Stomach smooth muscle (tissue), 2 donors: ENCODE measurements at regions not wholly inside any gene's neighbourhood (a gene's known extent, or its start where the extent isn't known, plus 50 kb on each side); places are given as distances from the start of the nearest gene placed in this dataset.
"Not testable (repeated sequence)": the region's sequence is repeated elsewhere in the genome, so short reads cannot be mapped to it uniquely, and the experiment has no call there.

Experiments
- H3K27ac ChIP-seq: one replicate; pipeline ENCODE4 v1.7.0; 2013; ENCODE audit warnings: mild to moderate bottlenecking, low read length, inconsistent platforms
- H3K27me3 ChIP-seq, 2 donors: one replicate each; pipeline ENCODE4 v1.7.0; 2013; ENCODE audit warnings: low read length in 2 of 2; ENCODE audit not compliant: insufficient read depth in 2 of 2, control insufficient read depth in 1 of 2
- H3K36me3 ChIP-seq, 2 donors: one replicate each; pipeline ENCODE4 v1.7.0; 2013; ENCODE audit warnings: low read length in 2 of 2; ENCODE audit not compliant: control insufficient read depth in 2 of 2, insufficient read depth in 2 of 2
- H3K4me1 ChIP-seq: one replicate; pipeline ENCODE4 v1.7.0; 2013; ENCODE audit warnings: low read length; ENCODE audit not compliant: control insufficient read depth, insufficient read depth
- H3K4me3 ChIP-seq, 2 donors: one replicate each; pipeline ENCODE4 v1.7.0; 2013; ENCODE audit warnings: low read length in 2 of 2
- H3K9ac ChIP-seq, 2 donors: one replicate each; pipeline ENCODE4 v1.7.0; 2013; ENCODE audit warnings: low read length in 2 of 2, mild to moderate bottlenecking in 1 of 2
- H3K9me3 ChIP-seq, 2 donors: one replicate each; pipeline ENCODE4 v1.7.0; 2013; ENCODE audit warnings: low read length in 2 of 2; ENCODE audit not compliant: control insufficient read depth in 2 of 2
- donor health status: healthy.
- donor health status: Pancreatic carcinoma.

DNA sequence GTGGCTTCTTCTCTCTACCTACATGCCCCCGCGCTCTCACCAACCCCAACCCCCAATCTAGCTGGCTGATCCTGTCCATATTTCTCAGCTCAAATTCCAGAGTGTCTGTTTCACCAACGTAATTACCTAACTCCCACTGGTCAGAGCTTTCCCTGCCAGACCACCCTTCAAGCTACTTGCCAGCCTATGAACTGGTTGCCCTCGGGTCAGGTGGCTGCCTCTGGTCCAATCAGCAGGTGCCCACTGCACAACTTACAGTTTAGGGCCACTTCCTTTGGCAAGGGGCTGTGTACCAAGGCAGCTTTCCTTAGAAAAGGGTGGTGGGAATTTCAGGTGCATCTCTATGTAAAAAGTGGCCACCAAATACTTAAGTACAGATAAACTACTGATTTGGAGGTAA, 92.2 kb upstream of the SLC30A5 start:
- Histone ChIP-seq H3K4me3 (no peak overlapping the region), H3K9me3 (no peaks in the 10 kb centered on the region), H3K27me3 (peaks cover 0 to 4% of the 10 kb centered on the region in 2 donors), H3K9ac (no peak overlapping the region), H3K4me1 (no peaks in the 10 kb centered on the region), H3K36me3 (no peaks in the 10 kb centered on the region), H3K27ac (no peak overlapping the region)

DNA sequence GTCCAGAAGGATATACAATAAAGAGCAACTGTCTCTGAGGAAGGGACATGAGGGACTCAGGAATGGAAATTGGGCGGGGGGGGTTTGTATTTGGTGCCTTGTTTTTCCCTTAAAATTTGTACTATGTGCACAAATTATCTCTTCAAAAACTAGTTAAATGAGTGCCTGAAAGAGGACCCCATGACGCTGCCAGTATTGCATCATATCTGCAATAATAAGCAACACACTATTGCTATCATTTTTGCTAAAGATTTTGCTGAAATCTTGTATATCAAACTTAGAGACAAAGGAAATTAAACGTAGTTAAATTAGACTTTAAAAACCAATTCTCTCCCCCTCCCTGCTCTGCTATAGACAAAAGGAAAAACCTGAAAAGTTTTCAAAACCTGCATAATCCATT, 89.7 kb upstream of the SLC30A5 start:
- Histone ChIP-seq H3K27ac (no peak overlapping the region), H3K27me3 (peaks cover 0 to 4% of the 10 kb centered on the region in 2 donors), H3K4me3 (no peak overlapping the region), H3K9me3 (no peaks in the 10 kb centered on the region), H3K36me3 (no peaks in the 10 kb centered on the region), H3K9ac (no peak overlapping the region), H3K4me1 (no peaks in the 10 kb centered on the region)

- H3K9me3 ChIP-seq = no peaks in the 10 kb centered on the region
- H3K4me1 ChIP-seq = no peaks in the 10 kb centered on the region
- H3K36me3 ChIP-seq = no peaks in the 10 kb centered on the region
- H3K27ac ChIP-seq = no peak overlapping the region
- H3K9ac ChIP-seq = no peak overlapping the region
- peaks cover 0 to 4% of the 10 kb centered on the region in 2 donors for H3K27me3 ChIP-seq
- no peak overlapping the region for H3K4me3 ChIP-seq
These were observed 89.1 kb upstream of the SLC30A5 start for GRCh38 chr5:69004676-69005075.

DNA sequence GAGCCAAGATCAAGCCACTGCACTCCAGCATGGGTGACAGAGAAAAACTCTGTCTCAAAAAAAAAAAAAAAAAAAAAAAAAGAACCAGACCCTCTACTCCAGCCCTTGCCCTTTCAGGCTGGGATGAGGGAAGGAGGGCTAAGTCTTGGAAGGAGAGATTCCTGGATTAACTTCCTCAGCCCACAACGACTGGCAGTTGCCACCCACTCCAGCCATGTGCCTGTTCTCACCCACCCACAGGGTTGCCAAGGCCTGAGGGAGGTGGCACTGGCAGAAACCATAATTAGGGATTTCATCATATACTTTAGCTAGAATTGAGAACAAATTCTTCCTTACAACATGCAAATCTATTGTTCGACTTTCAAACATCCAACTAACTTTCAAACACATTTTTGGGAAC, 87.8 kb upstream of the SLC30A5 start:
- H3K4me3 ChIP-seq = no peak overlapping the region
- H3K27me3 ChIP-seq = peaks cover 0 to 4% of the 10 kb centered on the region in 2 donors
- H3K4me1 ChIP-seq = no peaks in the 10 kb centered on the region
- H3K9me3 ChIP-seq = no peaks in the 10 kb centered on the region
- no peak overlapping the region for H3K27ac ChIP-seq
- no peak overlapping the region for H3K9ac ChIP-seq
- H3K36me3 ChIP-seq = no peaks in the 10 kb centered on the region

GRCh38 chr5:69007163-69007562, 86.7 kb upstream of the SLC30A5 start:
- H3K9me3 ChIP-seq = no peaks in the 10 kb centered on the region
- no peak overlapping the region for H3K9ac ChIP-seq
- H3K4me3 ChIP-seq = no peak overlapping the region
- H3K36me3 ChIP-seq = no peaks in the 10 kb centered on the region
- no peak overlapping the region for H3K27ac ChIP-seq
- H3K27me3 ChIP-seq = peaks cover 0 to 4% of the 10 kb centered on the region in 2 donors
- no peaks in the 10 kb centered on the region for H3K4me1 ChIP-seq

- Histone ChIP-seq H3K9me3 (no peaks in the 10 kb centered on the region), H3K4me1 (no peaks in the 10 kb centered on the region), H3K36me3 (no peaks in the 10 kb centered on the region), H3K4me3 (no peak overlapping the region), H3K27ac (no peak overlapping the region), H3K27me3 (peaks cover 0 to 4% of the 10 kb centered on the region in 2 donors), H3K9ac (no peak overlapping the region)
These were observed 86.0 kb upstream of the SLC30A5 start for GRCh38 chr5:69007726-69008368.

GRCh38 chr5:69010476-69010875, 83.3 kb upstream of the SLC30A5 start:
- H3K36me3 ChIP-seq = no peaks in the 10 kb centered on the region
- H3K9ac ChIP-seq = no peak overlapping the region
- H3K4me3 ChIP-seq = no peak overlapping the region
- no peaks in the 10 kb centered on the region for H3K4me1 ChIP-seq
- no peak overlapping the region for H3K27ac ChIP-seq
- H3K27me3 ChIP-seq = peaks cover 0 to 1% of the 10 kb centered on the region in 2 donors
- H3K9me3 ChIP-seq = no peaks in the 10 kb centered on the region

DNA sequence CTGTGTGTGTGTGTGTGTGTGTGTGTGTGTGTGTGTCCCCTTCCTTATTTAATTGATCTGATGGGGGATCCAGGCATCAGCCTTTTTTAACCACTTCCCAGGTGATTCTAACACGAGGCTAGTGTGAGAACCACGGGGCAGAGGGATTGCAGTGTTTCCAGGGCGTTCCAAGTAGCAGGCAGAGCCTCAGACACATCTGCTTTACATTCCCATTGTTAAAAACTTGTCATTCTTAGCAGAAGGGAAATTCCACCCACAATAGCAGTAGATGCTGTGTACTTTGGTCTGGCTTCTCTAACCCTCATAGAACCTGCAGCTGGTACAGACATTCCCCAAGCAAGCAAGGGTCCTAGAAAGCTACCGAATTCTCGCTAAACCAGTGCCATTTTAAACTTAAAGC, 81.9 kb upstream of the SLC30A5 start:
- no peaks in the 10 kb centered on the region for H3K4me1 ChIP-seq
- H3K27me3 ChIP-seq = no peaks in the 10 kb centered on the region
- no peak overlapping the region for H3K9ac ChIP-seq
- H3K36me3 ChIP-seq = no peaks in the 10 kb centered on the region
- no peaks in the 10 kb centered on the region for H3K9me3 ChIP-seq
- H3K4me3 ChIP-seq = no peak overlapping the region
- H3K27ac ChIP-seq = no peak overlapping the region

- Histone ChIP-seq H3K4me1 (no peaks in the 10 kb centered on the region), H3K9ac (no peak overlapping the region), H3K27me3 (no peaks in the 10 kb centered on the region), H3K27ac (no peak overlapping the region), H3K9me3 (no peaks in the 10 kb centered on the region), H3K4me3 (no peak overlapping the region), H3K36me3 (no peaks in the 10 kb centered on the region)
These were observed 80.3 kb upstream of the SLC30A5 start for GRCh38 chr5:69013481-69013880.

DNA sequence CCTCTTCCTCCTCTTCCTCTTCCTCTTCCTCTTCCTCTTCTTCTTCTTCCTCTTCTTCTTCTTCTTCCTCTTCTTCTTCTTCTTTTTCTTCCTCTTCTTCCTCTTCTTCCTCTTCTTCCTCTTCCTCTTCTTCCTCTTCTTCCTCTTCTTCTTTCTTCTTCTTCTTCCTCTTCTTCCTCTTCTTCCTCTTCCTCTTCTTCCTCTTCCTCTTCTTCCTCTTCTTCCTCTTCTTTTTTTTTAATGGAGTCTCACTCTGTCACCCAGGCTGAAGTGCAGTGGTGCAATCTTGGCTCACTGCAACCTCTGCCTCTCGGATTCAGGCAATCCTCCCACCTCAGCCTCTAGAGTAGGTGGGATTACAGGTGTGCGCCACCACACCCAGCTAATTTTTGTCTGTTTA, 79.8 kb upstream of the SLC30A5 start:
- H3K4me3 ChIP-seq, H3K27ac ChIP-seq, H3K4me1 ChIP-seq: not testable (repeated sequence)

DNA sequence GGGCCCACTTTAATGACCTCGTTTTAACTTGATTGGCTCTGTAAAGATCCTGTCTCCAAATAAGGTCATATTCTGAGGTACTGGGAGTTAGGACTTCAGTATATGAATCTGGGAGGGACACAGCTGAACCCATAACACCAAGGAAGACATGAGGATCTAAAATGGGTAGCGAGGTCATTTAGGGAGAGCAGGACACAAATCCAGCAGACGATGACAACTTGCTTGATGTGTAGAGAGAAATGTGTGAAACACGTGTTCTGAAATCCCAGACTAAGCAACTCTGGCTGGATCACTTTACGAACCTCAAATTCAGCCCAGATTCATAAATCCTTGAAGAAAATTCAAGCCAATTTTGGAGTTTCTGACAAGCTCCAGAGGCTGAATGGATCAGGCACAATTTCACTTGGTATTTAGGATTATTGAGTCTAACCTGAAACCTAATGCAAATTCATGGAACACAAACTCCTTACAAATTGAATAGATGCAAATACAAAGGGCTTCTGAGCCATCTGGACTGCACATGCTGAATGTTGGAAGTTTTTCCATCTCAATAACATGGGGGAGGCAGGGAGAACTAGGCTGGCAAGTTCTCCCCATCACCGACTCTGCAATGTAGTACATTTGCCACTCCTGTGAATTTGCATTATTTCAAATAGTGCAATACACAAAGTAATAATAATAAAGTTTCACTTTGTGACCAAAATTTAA, 74.0 kb upstream of the SLC30A5 start:
- no peaks in the 10 kb centered on the region for H3K9me3 ChIP-seq
- H3K4me3 ChIP-seq = no peak overlapping the region
- H3K36me3 ChIP-seq = no peaks in the 10 kb centered on the region
- no peak overlapping the region for H3K9ac ChIP-seq
- H3K27ac ChIP-seq = no peak overlapping the region
- H3K4me1 ChIP-seq = no peaks in the 10 kb centered on the region
- H3K27me3 ChIP-seq = peaks cover 0 to 3% of the 10 kb centered on the region in 2 donors

More for the DNA sequence above, 79.8 kb upstream of the SLC30A5 start:
- H3K36me3 ChIP-seq, H3K27me3 ChIP-seq, H3K9me3 ChIP-seq, H3K9ac ChIP-seq: not testable (repeated sequence)
